CD14-positive monocyte (primary cell): ENCODE measurements at regions not wholly inside any gene's neighbourhood (a gene's known extent, or its start where the extent isn't known, plus 50 kb on each side); places are given as distances from the start of the nearest gene placed in this dataset.

Source experiments
- DNase-seq, 3 donors: peaks; one replicate each; pipeline ENCODE4 v3.0.0-alpha.2; 2011 to 2022
- H2AFZ ChIP-seq: 2 replicates; pipeline ENCODE4 v1.6.0; 2012; ENCODE audit warnings: mild to moderate bottlenecking, low read depth, low read length, inconsistent platforms; ENCODE audit not compliant: insufficient read depth, poor library complexity, severe bottlenecking
- H3K27ac ChIP-seq, 2 donors: 1 replicate in 1 of 2; 2 replicates in 1 of 2; pipeline ENCODE4 v1.5.1; 2012 to 2013; ENCODE audit warnings: low read length in 2 of 2, control low read depth in 1 of 2, inconsistent platforms in 1 of 2, low read depth in 1 of 2, mild to moderate bottlenecking in 1 of 2
- H3K27me3 ChIP-seq, 2 donors: one replicate each; pipeline versions ENCODE4 v1.6.0 to v1.6.1; 2011 to 2013; ENCODE audit warnings: low read length in 2 of 2; ENCODE audit not compliant: control insufficient read depth in 2 of 2, insufficient read depth in 2 of 2
- H3K36me3 ChIP-seq, 2 donors: replicated peaks in 1 of 2; 1 replicate in 1 of 2; 2 replicates in 1 of 2; pipeline versions ENCODE4 v1.5.1 to v1.6.1; 2012 to 2013; ENCODE audit warnings: low read length in 2 of 2, control low read depth in 1 of 2, inconsistent platforms in 1 of 2, mild to moderate bottlenecking in 1 of 2; ENCODE audit not compliant: insufficient read depth in 2 of 2, control insufficient read depth in 1 of 2
- H3K4me1 ChIP-seq, 2 donors: 1 replicate in 1 of 2; 2 replicates in 1 of 2; pipeline versions ENCODE4 v1.5.1 to v1.6.1; 2012 to 2013; ENCODE audit warnings: low read length in 2 of 2, control low read depth in 1 of 2, inconsistent platforms in 1 of 2, mild to moderate bottlenecking in 1 of 2, moderate library complexity in 1 of 2; ENCODE audit not compliant: insufficient read depth in 2 of 2, control insufficient read depth in 1 of 2
- H3K4me2 ChIP-seq: replicated peaks from 2 replicates; pipeline ENCODE3; 2012; ENCODE audit warnings: low read length, moderate library complexity, mild to moderate bottlenecking; ENCODE audit not compliant: poor library complexity, severe bottlenecking; ENCODE audit errors: extremely low read depth
- H3K4me3 ChIP-seq, 3 experiments: fragments of 200-600 bp in 1 of 3; sonication (generic) in 1 of 3; replicated peaks in 1 of 3; 1 replicate in 2 of 3; 2 replicates in 1 of 3; pipeline ENCODE4 v1.5.1; 2011 to 2013; ENCODE audit warnings: low read length in 3 of 3, mild to moderate bottlenecking in 3 of 3, control low read depth in 2 of 3, low read depth in 2 of 3, inconsistent platforms in 1 of 3, moderate library complexity in 1 of 3
- H3K79me2 ChIP-seq: 2 replicates; pipeline ENCODE4 v1.6.0; 2012; ENCODE audit warnings: mild to moderate bottlenecking, control low read depth, inconsistent platforms, low read length, moderate library complexity; ENCODE audit not compliant: insufficient read depth
- H3K9ac ChIP-seq: 2 replicates; pipeline ENCODE4 v1.6.0; 2017; ENCODE audit warnings: low read length, mild to moderate bottlenecking; ENCODE audit not compliant: insufficient read depth, poor library complexity, severe bottlenecking
- H3K9me3 ChIP-seq, 2 donors: replicated peaks in 1 of 2; 1 replicate in 1 of 2; 2 replicates in 1 of 2; pipeline versions ENCODE4 v1.5.1 to v1.6.1; 2012 to 2013; ENCODE audit warnings: low read length in 2 of 2, control low read depth in 1 of 2; ENCODE audit not compliant: control insufficient read depth in 1 of 2, insufficient read depth in 1 of 2
- H4K20me1 ChIP-seq: 2 replicates; pipeline ENCODE4 v1.6.0; 2012; ENCODE audit warnings: mild to moderate bottlenecking, low read length, control low read depth, moderate library complexity; ENCODE audit not compliant: insufficient read depth
- H3K27ac Mint-ChIP-seq, 7 donors: one replicate each; pipeline ENCODE4 v1.8.0; 2020; ENCODE audit warnings: mild to moderate bottlenecking in 7 of 7, mixed read lengths in 7 of 7, moderate library complexity in 6 of 7, inconsistent platforms in 2 of 7
- H3K27me3 Mint-ChIP-seq, 3 donors: one replicate each; pipeline ENCODE4 v1.8.0; 2021 to 2022; ENCODE audit warnings: low read depth in 3 of 3, mild to moderate bottlenecking in 3 of 3, mixed read lengths in 3 of 3, moderate library complexity in 3 of 3, inconsistent platforms in 1 of 3
- H3K36me3 Mint-ChIP-seq, 2 donors: one replicate each; pipeline ENCODE4 v1.8.0; 2020; ENCODE audit warnings: mixed read lengths in 2 of 2, inconsistent platforms in 1 of 2, mild to moderate bottlenecking in 1 of 2
- H3K4me1 Mint-ChIP-seq: one replicate; pipeline ENCODE4 v1.8.0; 2020; ENCODE audit warnings: mild to moderate bottlenecking, mixed read lengths
- H3K4me3 Mint-ChIP-seq, 2 donors: one replicate each; pipeline ENCODE4 v1.8.0; 2020; ENCODE audit warnings: mild to moderate bottlenecking in 2 of 2, mixed read lengths in 2 of 2, moderate library complexity in 1 of 2
- H3K9me3 Mint-ChIP-seq, 7 donors: one replicate each; pipeline ENCODE4 v1.8.0; 2020 to 2022; ENCODE audit warnings: mixed read lengths in 7 of 7, mild to moderate bottlenecking in 6 of 7, moderate library complexity in 6 of 7, inconsistent platforms in 2 of 7
- WGBS: methylation state at CpG from one replicate; pipeline ENCODE4 v1.1.5; 2013; ENCODE audit warnings: missing lambda C conversion rate; ENCODE audit not compliant: insufficient coverage; 5-methylcytosine and 5-hydroxymethylcytosine counted together
- intact Hi-C, 2 donors: fragments of 100-400 bp; cut with micrococcal nuclease; formaldehyde crosslinking; loops; one replicate each; pipeline versions ENCODE4 v1.15.0 to v1.15.1; 2023
- TF ChIP-seq, protein P1 (sequence below): fragments of 200-600 bp; IDR thresholded peaks from one replicate; pipeline ENCODE4 v1.8.0; 2022; ENCODE audit warnings: antibody characterized with exemption, mild to moderate bottlenecking

GRCh38 chr6:121896363-121896762 lies 460.9 kb downstream of the GJA1 start:
- no peak overlapping the region for H3K4me2 ChIP-seq

DNA sequence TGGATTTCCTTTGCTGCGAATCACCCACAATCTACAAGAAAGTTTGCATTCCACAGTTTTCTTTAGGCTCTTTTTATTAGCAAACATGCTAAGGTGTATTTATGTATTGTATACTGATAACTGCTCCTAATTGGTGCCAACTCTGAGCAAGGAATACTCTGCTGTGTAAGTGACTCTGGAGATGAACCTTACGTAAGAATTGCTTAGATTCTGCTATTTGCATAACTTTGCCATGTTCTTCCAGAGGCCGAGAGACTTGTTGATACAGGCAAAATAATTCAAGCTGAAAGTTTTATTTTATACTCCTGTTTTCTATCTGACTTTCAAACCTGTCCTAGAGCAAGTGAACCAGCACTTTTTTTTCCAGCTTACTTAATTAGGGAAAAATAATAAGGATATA lies 461.3 kb downstream of the GJA1 start:
- Histone ChIP-seq H3K4me2 (no peak overlapping the region), H3K4me3 (no peak overlapping the region), H4K20me1 (no peaks in the 10 kb centered on the region), H3K36me3 (no peaks in the 10 kb centered on the region), H3K79me2 (no peaks in the 10 kb centered on the region), H3K27me3 (no peaks in the 10 kb centered on the region), H3K27ac (no peak overlapping the region), H3K4me1 (no peaks in the 10 kb centered on the region), H2AFZ (no peak overlapping the region), H3K9me3 (no peaks in the 10 kb centered on the region), H3K9ac (no peak overlapping the region)
- intact Hi-C loops = no loop called here
- Mint-ChIP-seq H3K4me3 (no peak overlapping the region), H3K27me3 (no peaks in the 10 kb centered on the region), H3K36me3 (no peaks in the 10 kb centered on the region), H3K9me3 (no peaks in the 10 kb centered on the region), H3K27ac (no peak overlapping the region), H3K4me1 (no peaks in the 10 kb centered on the region)
- WGBS = no CpG with 5 or more reads among the region's 3 CpGs
- TF ChIP-seq, protein P1, sequence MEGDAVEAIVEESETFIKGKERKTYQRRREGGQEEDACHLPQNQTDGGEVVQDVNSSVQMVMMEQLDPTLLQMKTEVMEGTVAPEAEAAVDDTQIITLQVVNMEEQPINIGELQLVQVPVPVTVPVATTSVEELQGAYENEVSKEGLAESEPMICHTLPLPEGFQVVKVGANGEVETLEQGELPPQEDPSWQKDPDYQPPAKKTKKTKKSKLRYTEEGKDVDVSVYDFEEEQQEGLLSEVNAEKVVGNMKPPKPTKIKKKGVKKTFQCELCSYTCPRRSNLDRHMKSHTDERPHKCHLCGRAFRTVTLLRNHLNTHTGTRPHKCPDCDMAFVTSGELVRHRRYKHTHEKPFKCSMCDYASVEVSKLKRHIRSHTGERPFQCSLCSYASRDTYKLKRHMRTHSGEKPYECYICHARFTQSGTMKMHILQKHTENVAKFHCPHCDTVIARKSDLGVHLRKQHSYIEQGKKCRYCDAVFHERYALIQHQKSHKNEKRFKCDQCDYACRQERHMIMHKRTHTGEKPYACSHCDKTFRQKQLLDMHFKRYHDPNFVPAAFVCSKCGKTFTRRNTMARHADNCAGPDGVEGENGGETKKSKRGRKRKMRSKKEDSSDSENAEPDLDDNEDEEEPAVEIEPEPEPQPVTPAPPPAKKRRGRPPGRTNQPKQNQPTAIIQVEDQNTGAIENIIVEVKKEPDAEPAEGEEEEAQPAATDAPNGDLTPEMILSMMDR = no peak
- no peak for DNase-seq

More at GRCh38 chr6:121896363-121896762, 460.9 kb downstream of the GJA1 start:
- Histone ChIP-seq H3K4me3 (no peak overlapping the region), H3K27ac (no peak overlapping the region), H3K9me3 (no peaks in the 10 kb centered on the region), H3K79me2 (no peaks in the 10 kb centered on the region), H3K9ac (no peak overlapping the region), H3K36me3 (no peaks in the 10 kb centered on the region), H4K20me1 (no peaks in the 10 kb centered on the region), H3K4me1 (no peaks in the 10 kb centered on the region), H3K27me3 (no peaks in the 10 kb centered on the region), H2AFZ (no peak overlapping the region)
- no peaks in the 10 kb centered on the region for H3K4me1 Mint-ChIP-seq
- no CpG with 5 or more reads among the region's 1 CpG for WGBS
- H3K27ac Mint-ChIP-seq = no peak overlapping the region
- no peak for DNase-seq
- no peaks in the 10 kb centered on the region for H3K27me3 Mint-ChIP-seq
- H3K36me3 Mint-ChIP-seq = no peaks in the 10 kb centered on the region
- no peaks in the 10 kb centered on the region for H3K9me3 Mint-ChIP-seq
- TF ChIP-seq, protein P1 = no peak
- intact Hi-C loops = no loop called here
- no peak overlapping the region for H3K4me3 Mint-ChIP-seq
